ENCODE measurements at regions not wholly inside any gene's neighbourhood (a gene's known extent, or its start where the extent isn't known, plus 50 kb on each side); places are given as distances from the start of the nearest gene placed in this dataset.

GRCh38 chr7:24354456-24354855, 70.5 kb downstream of the NPY start:
- Histone ChIP-seq H3K27me3 (no peaks in the 10 kb centered on the region), H3K4me1 (no peaks in the 10 kb centered on the region), H3K36me3 (no peaks in the 10 kb centered on the region), H3K9me3 (peaks cover 0 to 5% (median 0%) of the 10 kb centered on the region in 3 donors), H3K4me3 (no peak overlapping the region), H3K27ac (no peak overlapping the region)
- TF ChIP-seq CTCF (IDR thresholded peaks at IDR 0.05) (no peak), POLR2AphosphoS5 (IDR thresholded peaks at IDR 0.05) (no peak), EP300 (IDR thresholded peaks at IDR 0.05) (no peak), POLR2A (IDR thresholded peaks at IDR 0.05) (no peak)
- no peak for ATAC-seq
- 94% methylated on average over 3 of the region's 4 CpGs; no CpG with 5 or more reads in 1 of the 2 donors for WGBS, 2 donors (ENCODE audit: low coverage in 1 of 2)

GRCh38 chr7:24356718-24357386, 72.9 kb downstream of the NPY start:
- Histone ChIP-seq H3K27ac (no peak overlapping the region), H3K36me3 (no peaks in the 10 kb centered on the region), H3K4me3 (no peak overlapping the region), H3K27me3 (no peaks in the 10 kb centered on the region), H3K9me3 (peaks cover 0 to 5% (median 0%) of the 10 kb centered on the region in 3 donors), H3K4me1 (no peaks in the 10 kb centered on the region)
- TF ChIP-seq POLR2AphosphoS5 (IDR thresholded peaks at IDR 0.05): no peak
- no peak for TF ChIP-seq CTCF (IDR thresholded peaks at IDR 0.05)
- TF ChIP-seq EP300 (IDR thresholded peaks at IDR 0.05): no peak
- no peak for TF ChIP-seq POLR2A (IDR thresholded peaks at IDR 0.05)
- ATAC-seq: no peak
- 77 to 87% methylated on average over 6 of the region's 6 CpGs for WGBS, 2 donors (ENCODE audit: low coverage in 1 of 2)

- Histone ChIP-seq H3K36me3 (no peaks in the 10 kb centered on the region), H3K4me1 (peaks cover 0 to 8% (median 0%) of the 10 kb centered on the region in 3 donors), H3K27ac (no peak overlapping the region), H3K4me3 (no peak overlapping the region), H3K9me3 (no peaks in the 10 kb centered on the region), H3K27me3 (no peaks in the 10 kb centered on the region)
- WGBS, 2 donors (ENCODE audit: low coverage in 1 of 2): 62 to 76% methylated on average over 3 of the region's 3 CpGs
- ATAC-seq: no peak
- TF ChIP-seq POLR2AphosphoS5 (IDR thresholded peaks at IDR 0.05) (no peak), EP300 (IDR thresholded peaks at IDR 0.05) (no peak), CTCF (IDR thresholded peaks at IDR 0.05) (no peak), POLR2A (IDR thresholded peaks at IDR 0.05) (no peak)
Measured at GRCh38 chr7:24361001-24361400, 77.0 kb downstream of the NPY start.

- no peak overlapping the region for H3K27ac ChIP-seq
- ATAC-seq: no peak
- no peaks in the 10 kb centered on the region for H3K27me3 ChIP-seq
- WGBS, 2 donors (ENCODE audit: low coverage in 1 of 2): 33 to 57% methylated on average over 1 of the region's 1 CpG
- H3K9me3 ChIP-seq: no peaks in the 10 kb centered on the region
- no peaks in the 10 kb centered on the region for H3K36me3 ChIP-seq
- no peak for TF ChIP-seq CTCF (IDR thresholded peaks at IDR 0.05)
- TF ChIP-seq EP300 (IDR thresholded peaks at IDR 0.05): no peak
- TF ChIP-seq POLR2A (IDR thresholded peaks at IDR 0.05): no peak
- no peak for TF ChIP-seq POLR2AphosphoS5 (IDR thresholded peaks at IDR 0.05)
- peaks cover 0 to 9% (median 0%) of the 10 kb centered on the region in 3 donors for H3K4me1 ChIP-seq
- no peak overlapping the region for H3K4me3 ChIP-seq
Measured at GRCh38 chr7:24365606-24366005, 81.6 kb downstream of the NPY start.

- 59 to 65% methylated on average over 3 to 4 of the region's 4 CpGs for WGBS, 2 donors (ENCODE audit: low coverage in 1 of 2)
- TF ChIP-seq POLR2A (IDR thresholded peaks at IDR 0.05) (no peak), POLR2AphosphoS5 (IDR thresholded peaks at IDR 0.05) (no peak), CTCF (IDR thresholded peaks at IDR 0.05) (no peak), EP300 (IDR thresholded peaks at IDR 0.05) (no peak)
- Histone ChIP-seq H3K9me3 (no peaks in the 10 kb centered on the region), H3K4me1 (peaks cover 0 to 9% (median 0%) of the 10 kb centered on the region in 3 donors), H3K27me3 (no peaks in the 10 kb centered on the region), H3K36me3 (no peaks in the 10 kb centered on the region), H3K4me3 (no peak overlapping the region), H3K27ac (no peak overlapping the region)
- ATAC-seq: no peak
Measured at GRCh38 chr7:24366876-24367275, 82.9 kb downstream of the NPY start.

Data from gastroesophageal sphincter (tissue), 4 donors.